ENCODE measurements at regions not wholly inside any gene's neighbourhood (a gene's known extent, or its start where the extent isn't known, plus 50 kb on each side); places are given as distances from the start of the nearest gene placed in this dataset.

- TF ChIP-seq, protein P1, sequence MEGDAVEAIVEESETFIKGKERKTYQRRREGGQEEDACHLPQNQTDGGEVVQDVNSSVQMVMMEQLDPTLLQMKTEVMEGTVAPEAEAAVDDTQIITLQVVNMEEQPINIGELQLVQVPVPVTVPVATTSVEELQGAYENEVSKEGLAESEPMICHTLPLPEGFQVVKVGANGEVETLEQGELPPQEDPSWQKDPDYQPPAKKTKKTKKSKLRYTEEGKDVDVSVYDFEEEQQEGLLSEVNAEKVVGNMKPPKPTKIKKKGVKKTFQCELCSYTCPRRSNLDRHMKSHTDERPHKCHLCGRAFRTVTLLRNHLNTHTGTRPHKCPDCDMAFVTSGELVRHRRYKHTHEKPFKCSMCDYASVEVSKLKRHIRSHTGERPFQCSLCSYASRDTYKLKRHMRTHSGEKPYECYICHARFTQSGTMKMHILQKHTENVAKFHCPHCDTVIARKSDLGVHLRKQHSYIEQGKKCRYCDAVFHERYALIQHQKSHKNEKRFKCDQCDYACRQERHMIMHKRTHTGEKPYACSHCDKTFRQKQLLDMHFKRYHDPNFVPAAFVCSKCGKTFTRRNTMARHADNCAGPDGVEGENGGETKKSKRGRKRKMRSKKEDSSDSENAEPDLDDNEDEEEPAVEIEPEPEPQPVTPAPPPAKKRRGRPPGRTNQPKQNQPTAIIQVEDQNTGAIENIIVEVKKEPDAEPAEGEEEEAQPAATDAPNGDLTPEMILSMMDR (IDR thresholded peaks at IDR 0.05), result no peak
- TF ChIP-seq POLR2A (IDR thresholded peaks at IDR 0.05) (no peak), POLR2AphosphoS5 (IDR thresholded peaks at IDR 0.05; ENCODE audit: insufficient read depth in 1 of 2, low read depth in 1 of 2) (no peak)
These were observed 123.5 kb downstream of the INHBB start for GRCh38 chr2:120469426-120469825.

Measured in vagina (tissue), 2 donors.